ENCODE measurements at regions not wholly inside any gene's neighbourhood (a gene's known extent, or its start where the extent isn't known, plus 50 kb on each side); places are given as distances from the start of the nearest gene placed in this dataset.

GRCh38 chr6:48891308-48891707 lies 571.7 kb downstream of the MMUT start:
- Histone ChIP-seq H3K4me3 (replicated peaks in 1 of 2; ENCODE audit: low read depth in 1 of 2, low read length in 2 of 2) (no peak overlapping the region), H3K36me3 (ENCODE audit: control insufficient read depth in 1 of 2, insufficient read depth in 2 of 2, low read length in 2 of 2) (no peaks in the 10 kb centered on the region), H3K27me3 (ENCODE audit: insufficient read depth, low read length) (no peaks in the 10 kb centered on the region), H3K4me2 (ENCODE audit: low read length) (no peak overlapping the region), H3K9me3 (ENCODE audit: control insufficient read depth in 1 of 2, insufficient read depth in 1 of 2, low read depth in 1 of 2, low read length in 2 of 2) (no peaks in the 10 kb centered on the region), H2AFZ (ENCODE audit: low read depth, low read length, poor library complexity, severe bottlenecking) (no peak overlapping the region), H3K27ac (ENCODE audit: low read depth, low read length) (no peak overlapping the region), H3K9ac (ENCODE audit: low read length) (no peak overlapping the region), H3K79me2 (ENCODE audit: insufficient read depth, low read length) (no peaks in the 10 kb centered on the region), H3K9me2 (ENCODE audit: insufficient read depth) (no peaks in the 10 kb centered on the region; the same call in 1 of the 2 replicates), H4K20me1 (ENCODE audit: insufficient read depth) (no peaks in the 10 kb centered on the region), H3K4me1 (ENCODE audit: control insufficient read depth in 1 of 2, insufficient read depth in 2 of 2, low read length in 2 of 2) (no peaks in the 10 kb centered on the region)
- no peak for ATAC-seq
- intact Hi-C loops (cut with micrococcal nuclease), result no loop called here
- TF ChIP-seq CBX3 (IDR thresholded peaks at IDR 0.05; ENCODE audit: low read depth) (no peak), EZH2phosphoT487 (IDR thresholded peaks at IDR 0.05; ENCODE audit: borderline replicate concordance) (no peak), ZFX (IDR thresholded peaks at IDR 0.05) (no peak), FOSL1 (IDR thresholded peaks at IDR 0.05; ENCODE audit: low read depth) (no peak), SP1 (IDR thresholded peaks at IDR 0.05; ENCODE audit: low read depth) (no peak), YY1 (IDR thresholded peaks at IDR 0.05; ENCODE audit: extremely low read depth, insufficient replicate concordance, low read depth, low read length) (no peak), ELF1 (IDR thresholded peaks at IDR 0.05; ENCODE audit: borderline replicate concordance, low read depth) (no peak), SIN3A (IDR thresholded peaks at IDR 0.05; ENCODE audit: low read depth) (no peak), CTCF (IDR thresholded peaks at IDR 0.05 in 2 of 3, conservative IDR thresholded peaks at IDR 0.05 in 1 of 3; ENCODE audit: borderline replicate concordance in 1 of 3, insufficient read depth in 1 of 3, low read depth in 2 of 3, low read length in 2 of 3) (no peak), JUND (IDR thresholded peaks at IDR 0.05) (no peak), ATF3 (IDR thresholded peaks at IDR 0.05) (no peak), SRF (IDR thresholded peaks at IDR 0.05; ENCODE audit: low read depth) (no peak), CEBPB (IDR thresholded peaks at IDR 0.05; ENCODE audit: low read depth) (no peak), TCF7L2 (IDR thresholded peaks at IDR 0.05; ENCODE audit: borderline replicate concordance, extremely low read depth, insufficient read depth, insufficient read length) (no peak), ZNF274 (IDR thresholded peaks at IDR 0.05; ENCODE audit: low read depth, low read length) (no peak), RAD21 (IDR thresholded peaks at IDR 0.05; ENCODE audit: low read depth) (no peak), EGR1 (IDR thresholded peaks at IDR 0.05; ENCODE audit: low read depth) (no peak)
- TF ChIP-seq, protein P1, sequence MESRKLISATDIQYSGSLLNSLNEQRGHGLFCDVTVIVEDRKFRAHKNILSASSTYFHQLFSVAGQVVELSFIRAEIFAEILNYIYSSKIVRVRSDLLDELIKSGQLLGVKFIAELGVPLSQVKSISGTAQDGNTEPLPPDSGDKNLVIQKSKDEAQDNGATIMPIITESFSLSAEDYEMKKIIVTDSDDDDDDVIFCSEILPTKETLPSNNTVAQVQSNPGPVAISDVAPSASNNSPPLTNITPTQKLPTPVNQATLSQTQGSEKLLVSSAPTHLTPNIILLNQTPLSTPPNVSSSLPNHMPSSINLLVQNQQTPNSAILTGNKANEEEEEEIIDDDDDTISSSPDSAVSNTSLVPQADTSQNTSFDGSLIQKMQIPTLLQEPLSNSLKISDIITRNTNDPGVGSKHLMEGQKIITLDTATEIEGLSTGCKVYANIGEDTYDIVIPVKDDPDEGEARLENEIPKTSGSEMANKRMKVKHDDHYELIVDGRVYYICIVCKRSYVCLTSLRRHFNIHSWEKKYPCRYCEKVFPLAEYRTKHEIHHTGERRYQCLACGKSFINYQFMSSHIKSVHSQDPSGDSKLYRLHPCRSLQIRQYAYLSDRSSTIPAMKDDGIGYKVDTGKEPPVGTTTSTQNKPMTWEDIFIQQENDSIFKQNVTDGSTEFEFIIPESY (IDR thresholded peaks at IDR 0.05; ENCODE audit: extremely low read depth, insufficient replicate concordance, low read length), result no peak
- no peak for DNase-seq (ENCODE audit: low read depth, low spot score)
- ChIA-PET CTCF (no interaction called here), POLR2A (no interaction called here), RAD21 (ENCODE audit: low non-redundant PET in 1 of 2, low total read pairs in 2 of 2, uncharacterized antibody in 2 of 2, unreplicated experiment in 2 of 2) (no interaction called here)
- BruUV-seq (replicated peaks), result no TSS peak
